ENCODE measurements at regions not wholly inside any gene's neighbourhood (a gene's known extent, or its start where the extent isn't known, plus 50 kb on each side); places are given as distances from the start of the nearest gene placed in this dataset.

DNA sequence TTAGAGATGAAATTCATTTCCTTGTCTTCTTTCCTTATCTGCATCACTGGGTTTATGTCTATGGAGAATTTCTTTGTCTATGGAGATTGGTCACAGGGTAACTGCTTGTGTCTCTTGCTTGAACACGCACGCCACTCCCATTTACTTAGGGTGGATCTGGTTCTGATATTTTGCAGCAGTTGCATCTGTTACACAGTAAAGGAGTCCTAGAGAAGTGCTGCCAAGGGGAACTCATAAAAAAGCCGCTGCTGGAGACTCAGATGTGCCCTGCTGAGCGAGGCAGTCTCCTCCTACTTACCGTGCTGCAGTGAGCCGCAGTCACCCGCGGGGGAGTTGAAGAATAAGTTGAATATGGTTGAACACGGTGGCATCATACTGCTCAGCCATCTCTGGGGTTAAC is 105.2 kb upstream of the KLHL25 start:
- H3K36me3 ChIP-seq (ENCODE audit: control insufficient read depth in 2 of 2, extremely low read depth in 1 of 2, insufficient read depth in 2 of 2, low read length in 2 of 2) = no peaks in the 10 kb centered on the region
- H3K27me3 ChIP-seq (ENCODE audit: control insufficient read depth in 2 of 2, insufficient read depth in 2 of 2, low read length in 2 of 2) = no peaks in the 10 kb centered on the region
- intact Hi-C loops (cut with micrococcal nuclease) = no loop called here
- no TSS peak for BruUV-seq (replicated peaks)
- ChIA-PET POLR2A (no interaction called here), CTCF (no interaction called here)
- FAIRE-seq (no peak), DNase-seq (ENCODE audit: low read depth, low spot score) (no peak)
- H3K9ac ChIP-seq (replicated peaks; ENCODE audit: extremely low read depth, insufficient read depth, low read length) = no peak overlapping the region
- dilution Hi-C loops (cut with MboI; ENCODE audit: extremely low pct_ligation_motif_present, low sequenced_read_pairs) = no loop called here
- H3K27ac ChIP-seq (ENCODE audit: insufficient read depth, low read depth, low read length) = no peak overlapping the region
- H3K4me1 ChIP-seq (ENCODE audit: control insufficient read depth, extremely low read depth, insufficient read depth, low read length) = no peaks in the 10 kb centered on the region
- H3K9me1 ChIP-seq (replicated peaks; ENCODE audit: control insufficient read depth, extremely low read depth, insufficient read depth, low read length) = no peaks in the 10 kb centered on the region
- no peak overlapping the region for H3K4me2 ChIP-seq (ENCODE audit: insufficient read depth, low read length)
- H3K4me3 ChIP-seq (replicated peaks in 1 of 3; ENCODE audit: insufficient read depth in 1 of 3, low read depth in 1 of 3, low read length in 3 of 3) = no peak overlapping the region
- H3K9me3 ChIP-seq (replicated peaks; ENCODE audit: control insufficient read depth, insufficient read depth, low read length) = no peaks in the 10 kb centered on the region
- no peaks in the 10 kb centered on the region for H3K79me2 ChIP-seq (ENCODE audit: control insufficient read depth, insufficient read depth, low read length)
- no peak overlapping the region for H2AFZ ChIP-seq (ENCODE audit: low read depth, low read length)
- TF ChIP-seq MYC (IDR thresholded peaks at IDR 0.05; ENCODE audit: low read depth, low read length) (no peak), CTCF (IDR thresholded peaks at IDR 0.05; ENCODE audit: extremely low read depth in 1 of 2, insufficient read depth in 1 of 2, low read depth in 1 of 2, low read length in 2 of 2) (no peak), FOS (IDR thresholded peaks at IDR 0.05; ENCODE audit: borderline replicate concordance, insufficient read depth, low read length) (no peak), POLR2A (IDR thresholded peaks at IDR 0.05; ENCODE audit: low read depth, low read length) (no peak), POLR2AphosphoS5 (IDR thresholded peaks at IDR 0.05; ENCODE audit: insufficient read depth, low read depth, low read length) (no peak), GATA2 (IDR thresholded peaks at IDR 0.05; ENCODE audit: insufficient read depth, insufficient read length, low read depth, low read length) (no peak), EZH2 (IDR thresholded peaks at IDR 0.05; ENCODE audit: borderline replicate concordance, low read depth, low read length, severe bottlenecking) (no peak), JUN (IDR thresholded peaks at IDR 0.05; ENCODE audit: borderline replicate concordance, insufficient read depth, insufficient read length, low read depth) (no peak)
- TF ChIP-seq, protein P1, sequence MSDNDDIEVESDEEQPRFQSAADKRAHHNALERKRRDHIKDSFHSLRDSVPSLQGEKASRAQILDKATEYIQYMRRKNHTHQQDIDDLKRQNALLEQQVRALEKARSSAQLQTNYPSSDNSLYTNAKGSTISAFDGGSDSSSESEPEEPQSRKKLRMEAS (IDR thresholded peaks at IDR 0.05; ENCODE audit: insufficient read depth, insufficient read length) = no peak
- no peaks in the 10 kb centered on the region for H4K20me1 ChIP-seq (replicated peaks; ENCODE audit: control insufficient read depth, extremely low read depth, insufficient read depth, low read length)

All from endothelial cell of umbilical vein (primary cell).